ENCODE measurements at regions not wholly inside any gene's neighbourhood (a gene's known extent, or its start where the extent isn't known, plus 50 kb on each side); places are given as distances from the start of the nearest gene placed in this dataset.

GRCh38 chr12:32036477-32037263 lies 70.0 kb upstream of the BICD1 start:
- no peak for TF ChIP-seq EZH2 (IDR thresholded peaks at IDR 0.05; ENCODE audit: insufficient read depth, poor library complexity, severe bottlenecking)
- no peak for TF ChIP-seq EZH2phosphoT487 (IDR thresholded peaks at IDR 0.05; ENCODE audit: insufficient read depth, low read depth)

All from GM23248 (cell line).